Kidney epithelial cell (primary cell): ENCODE measurements at regions not wholly inside any gene's neighbourhood (a gene's known extent, or its start where the extent isn't known, plus 50 kb on each side); places are given as distances from the start of the nearest gene placed in this dataset.

ENCODE experiments used
- DNase-seq: peaks from one replicate; pipeline ENCODE4 v3.0.0-alpha.2; 2010; ENCODE audit warnings: low read depth
- H3K27me3 ChIP-seq: 2 replicates; pipeline ENCODE4 v1.6.0; 2011; ENCODE audit warnings: low read length; ENCODE audit not compliant: control insufficient read depth, insufficient read depth
- H3K36me3 ChIP-seq: 2 replicates; pipeline ENCODE4 v1.5.1; 2011; ENCODE audit warnings: low read length; ENCODE audit not compliant: control insufficient read depth, insufficient read depth
- H3K4me3 ChIP-seq: 2 replicates; pipeline ENCODE4 v1.5.1; 2011; ENCODE audit warnings: low read depth, mild to moderate bottlenecking, control low read depth, low read length
- TF ChIP-seq, protein P1 (sequence below): IDR thresholded peaks from 2 replicates; pipeline ENCODE4 v1.5.1; 2011; ENCODE audit warnings: mild to moderate bottlenecking, moderate library complexity, low read length, control low read depth, inconsistent platforms; ENCODE audit not compliant: insufficient read depth, poor library complexity, severe bottlenecking

DNA sequence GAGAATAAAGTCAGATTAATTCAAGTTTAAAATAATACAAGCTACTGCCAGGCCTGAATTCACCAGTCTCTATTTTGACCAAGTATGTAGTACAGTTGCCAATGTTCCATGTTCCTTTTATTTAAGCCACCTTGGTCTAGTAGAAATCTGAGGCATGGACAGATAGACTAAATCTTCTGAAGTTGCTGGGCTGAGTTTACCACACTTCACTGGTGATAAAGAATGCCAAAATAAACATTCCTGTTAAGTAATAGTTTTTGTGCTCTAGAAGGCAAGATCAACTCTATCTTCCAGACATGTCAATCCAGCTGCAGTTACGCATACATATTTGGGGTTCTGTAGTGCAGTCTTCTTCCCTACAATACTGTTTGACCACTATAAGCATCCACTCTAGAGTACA, 83.9 kb upstream of the C11orf87 start:
- Histone ChIP-seq H3K27me3 (no peaks in the 10 kb centered on the region), H3K4me3 (no peak overlapping the region), H3K36me3 (no peaks in the 10 kb centered on the region)
- TF ChIP-seq, protein P1, sequence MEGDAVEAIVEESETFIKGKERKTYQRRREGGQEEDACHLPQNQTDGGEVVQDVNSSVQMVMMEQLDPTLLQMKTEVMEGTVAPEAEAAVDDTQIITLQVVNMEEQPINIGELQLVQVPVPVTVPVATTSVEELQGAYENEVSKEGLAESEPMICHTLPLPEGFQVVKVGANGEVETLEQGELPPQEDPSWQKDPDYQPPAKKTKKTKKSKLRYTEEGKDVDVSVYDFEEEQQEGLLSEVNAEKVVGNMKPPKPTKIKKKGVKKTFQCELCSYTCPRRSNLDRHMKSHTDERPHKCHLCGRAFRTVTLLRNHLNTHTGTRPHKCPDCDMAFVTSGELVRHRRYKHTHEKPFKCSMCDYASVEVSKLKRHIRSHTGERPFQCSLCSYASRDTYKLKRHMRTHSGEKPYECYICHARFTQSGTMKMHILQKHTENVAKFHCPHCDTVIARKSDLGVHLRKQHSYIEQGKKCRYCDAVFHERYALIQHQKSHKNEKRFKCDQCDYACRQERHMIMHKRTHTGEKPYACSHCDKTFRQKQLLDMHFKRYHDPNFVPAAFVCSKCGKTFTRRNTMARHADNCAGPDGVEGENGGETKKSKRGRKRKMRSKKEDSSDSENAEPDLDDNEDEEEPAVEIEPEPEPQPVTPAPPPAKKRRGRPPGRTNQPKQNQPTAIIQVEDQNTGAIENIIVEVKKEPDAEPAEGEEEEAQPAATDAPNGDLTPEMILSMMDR, result no peak
- DNase-seq, result no peak

DNA sequence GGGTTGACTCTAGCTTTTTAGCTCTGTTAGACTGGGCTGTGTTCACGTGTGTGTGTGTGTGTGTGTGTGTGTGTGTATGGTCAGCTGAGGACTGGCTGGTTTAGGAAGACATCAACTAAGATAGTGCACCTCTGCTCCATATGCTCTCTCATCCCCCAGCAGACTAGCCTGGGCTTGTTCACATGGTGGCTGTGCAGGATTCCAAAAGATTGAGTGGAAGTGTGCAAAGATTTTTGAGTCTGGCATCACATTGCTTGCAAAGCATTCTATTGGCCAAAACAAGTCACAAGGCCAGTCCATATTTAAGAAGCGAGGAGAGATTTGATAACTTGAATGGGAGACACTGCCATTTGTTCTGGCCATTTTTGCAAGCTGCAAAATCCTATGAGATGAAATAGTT, 79.7 kb upstream of the C11orf87 start:
- TF ChIP-seq, protein P1, result no peak
- H3K36me3 ChIP-seq, result no peaks in the 10 kb centered on the region
- no peak for DNase-seq
- H3K4me3 ChIP-seq, result no peak overlapping the region
- H3K27me3 ChIP-seq, result no peaks in the 10 kb centered on the region

DNA sequence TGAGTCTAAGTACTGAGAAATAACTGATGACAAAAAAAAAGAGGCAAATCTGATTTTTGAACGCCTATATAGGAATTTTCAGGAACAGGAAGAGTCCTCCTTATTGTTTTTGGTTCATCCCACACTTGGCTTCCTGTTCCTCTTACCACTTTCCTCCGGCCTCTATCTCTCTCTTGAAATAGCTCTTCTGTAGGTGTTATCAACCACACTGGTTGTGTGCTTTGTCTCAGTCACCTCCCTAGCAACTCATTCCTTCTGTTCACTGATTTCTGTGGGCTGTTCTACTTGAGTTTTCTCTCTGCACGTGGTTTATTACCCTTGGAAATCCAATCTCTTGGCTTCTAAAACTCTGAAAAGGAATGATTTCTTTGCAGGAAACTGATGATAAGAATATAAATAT, 78.7 kb upstream of the C11orf87 start:
- DNase-seq, result no peak
- TF ChIP-seq, protein P1, result no peak
- Histone ChIP-seq H3K27me3 (no peaks in the 10 kb centered on the region), H3K4me3 (no peak overlapping the region), H3K36me3 (no peaks in the 10 kb centered on the region)

DNA sequence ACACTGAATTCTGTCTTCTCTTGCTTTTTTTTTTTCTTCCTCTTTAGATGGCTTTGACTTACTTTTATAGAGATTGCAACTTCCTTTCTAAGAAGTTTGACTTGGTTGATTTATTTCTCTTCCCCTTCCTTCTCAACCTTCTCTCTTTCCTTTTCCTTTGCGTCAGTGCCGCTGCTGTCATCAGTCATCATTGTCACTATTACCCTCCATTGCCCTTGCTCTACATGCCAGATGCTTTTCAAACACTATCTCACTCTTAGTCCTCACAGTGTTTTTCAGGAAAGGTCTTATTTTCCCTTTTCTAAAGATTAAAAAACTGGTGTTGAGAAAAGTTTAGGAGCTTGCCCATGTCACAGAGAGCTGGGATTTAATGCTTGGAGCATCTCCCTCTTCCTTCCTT, 74.7 kb upstream of the C11orf87 start:
- Histone ChIP-seq H3K36me3 (no peaks in the 10 kb centered on the region), H3K27me3 (no peaks in the 10 kb centered on the region), H3K4me3 (no peak overlapping the region)
- DNase-seq, result no peak
- TF ChIP-seq, protein P1, result no peak

DNA sequence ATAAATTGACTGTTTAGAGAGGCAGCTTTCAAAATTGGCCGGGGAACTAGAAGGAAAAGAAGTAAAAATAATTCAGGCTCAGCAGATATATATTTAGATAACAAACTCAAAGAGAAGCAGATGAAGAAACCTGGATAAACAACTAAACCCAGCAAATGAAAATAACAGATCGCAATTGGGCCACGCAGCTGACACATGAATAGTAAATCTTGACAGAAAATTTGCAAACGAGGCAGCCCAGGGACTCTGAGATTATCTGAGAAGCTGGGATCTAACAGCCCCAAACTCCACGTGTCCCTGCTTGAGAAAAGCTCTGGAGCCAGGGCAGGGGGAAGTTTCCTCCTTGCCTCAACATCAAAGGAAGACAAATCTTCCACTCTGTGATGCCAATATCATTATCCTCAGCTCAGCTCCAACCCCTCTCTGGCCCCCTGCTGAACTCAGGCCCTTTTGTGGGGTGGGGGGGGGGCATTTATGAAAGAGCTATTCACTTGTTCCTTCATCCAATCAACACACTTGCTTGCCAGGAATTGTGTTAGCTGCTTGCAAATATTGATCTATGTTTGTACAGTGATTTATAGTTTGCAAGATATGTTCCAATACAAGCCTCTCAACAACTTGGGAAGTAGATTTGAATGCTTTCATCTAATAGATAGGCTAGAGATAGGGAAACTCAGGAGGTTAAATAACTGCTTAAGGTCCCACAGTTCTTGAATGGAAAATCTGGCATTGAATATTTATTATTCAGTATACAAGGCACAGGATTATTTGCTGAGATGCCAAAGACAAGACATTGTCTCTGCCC, 72.5 kb upstream of the C11orf87 start:
- H3K4me3 ChIP-seq, result no peak overlapping the region

DNA sequence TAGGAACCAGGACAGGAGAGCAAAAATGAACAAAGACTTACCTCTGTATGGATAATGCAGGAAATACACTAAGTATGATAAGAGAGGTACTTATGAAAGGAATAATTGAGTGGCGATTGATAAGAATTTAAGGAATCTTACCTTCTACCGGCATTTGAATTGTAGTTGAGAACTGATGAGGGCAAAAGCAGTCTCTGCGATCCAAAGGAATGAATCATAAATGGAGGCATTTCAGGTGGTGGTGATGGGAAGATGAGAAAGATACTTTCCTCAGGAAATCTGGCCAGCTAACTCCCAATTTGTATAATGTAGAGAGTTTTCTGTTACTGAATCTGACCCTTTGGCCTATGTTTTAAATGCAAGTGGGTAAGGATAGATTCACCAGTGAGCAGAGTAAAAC, 71.9 kb upstream of the C11orf87 start:
- H3K36me3 ChIP-seq, result no peaks in the 10 kb centered on the region
- DNase-seq, result no peak
- no peaks in the 10 kb centered on the region for H3K27me3 ChIP-seq
- H3K4me3 ChIP-seq, result no peak overlapping the region
- TF ChIP-seq, protein P1, result no peak

More for the DNA sequence above, 72.5 kb upstream of the C11orf87 start:
- no peaks in the 10 kb centered on the region for H3K27me3 ChIP-seq
- DNase-seq, result no peak
- no peaks in the 10 kb centered on the region for H3K36me3 ChIP-seq
- TF ChIP-seq, protein P1, result no peak
